Loucy (cell line): ENCODE measurements at regions not wholly inside any gene's neighbourhood (a gene's known extent, or its start where the extent isn't known, plus 50 kb on each side); places are given as distances from the start of the nearest gene placed in this dataset.

Experiments
- CTCF ChIP-seq: fragments of 200-600 bp; sonication (generic); conservative IDR thresholded peaks from 2 replicates; pipeline ENCODE4 v1.5.1; 2014; ENCODE audit warnings: mild to moderate bottlenecking, antibody characterized with exemption, low read length
- EZH2phosphoT487 ChIP-seq: fragments of 200-600 bp; IDR thresholded peaks from 2 replicates; pipeline ENCODE4 v1.6.1; 2018; ENCODE audit warnings: antibody characterized with exemption, mild to moderate bottlenecking, moderate library complexity, borderline replicate concordance

DNA sequence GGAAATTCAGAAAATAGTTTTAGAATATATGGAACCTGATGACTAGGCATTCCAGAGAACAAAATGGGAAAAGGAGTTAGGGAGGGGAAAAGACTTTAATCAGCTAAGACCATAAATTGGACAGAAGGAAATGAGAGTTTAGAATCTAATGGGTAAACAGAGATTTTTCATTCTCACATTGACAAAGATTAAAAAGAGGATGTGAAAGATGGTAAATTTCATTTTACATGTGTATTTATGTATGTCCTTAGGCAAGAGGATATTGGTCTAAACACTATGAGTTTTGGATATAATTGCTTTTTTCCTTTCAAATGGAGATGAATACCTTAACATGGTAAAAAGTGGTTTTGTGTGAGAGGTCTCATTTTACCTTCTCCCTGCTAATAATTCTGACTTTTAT, 1021.9 kb downstream of the NSUN3 start:
- TF ChIP-seq CTCF: no peak
- TF ChIP-seq EZH2phosphoT487: no peak
